ENCODE measurements at regions not wholly inside any gene's neighbourhood (a gene's known extent, or its start where the extent isn't known, plus 50 kb on each side); places are given as distances from the start of the nearest gene placed in this dataset.

- no peak for TF ChIP-seq CTCF (IDR thresholded peaks at IDR 0.05)
- TF ChIP-seq POLR2A (IDR thresholded peaks at IDR 0.05): no peak
These were observed 76.2 kb upstream of the GRXCR1 start for GRCh38 chr4:42816189-42816879.
